Ishikawa (cell line): ENCODE measurements at regions not wholly inside any gene's neighbourhood (a gene's known extent, or its start where the extent isn't known, plus 50 kb on each side); places are given as distances from the start of the nearest gene placed in this dataset.

Experiments
- CEBPB ChIP-seq: IDR thresholded peaks from 2 replicates; pipeline ENCODE4 v1.6.1; 2012
- CREB1 ChIP-seq: IDR thresholded peaks from 2 replicates; pipeline ENCODE4 v1.6.1; 2012; ENCODE audit warnings: low read depth
- EGR1 ChIP-seq: IDR thresholded peaks from 2 replicates; pipeline ENCODE4 v1.6.1; 2012
- EP300 ChIP-seq: IDR thresholded peaks from 2 replicates; pipeline ENCODE4 v1.6.1; 2012; ENCODE audit warnings: borderline replicate concordance
- FOXM1 ChIP-seq: IDR thresholded peaks from 2 replicates; pipeline ENCODE4 v1.6.1; 2012; ENCODE audit warnings: low read depth, borderline replicate concordance
- NFIC ChIP-seq: IDR thresholded peaks from 2 replicates; pipeline ENCODE4 v1.6.1; 2012
- RAD21 ChIP-seq: IDR thresholded peaks from 2 replicates; pipeline ENCODE4 v1.6.1; 2012; ENCODE audit warnings: low read depth
- TAF1 ChIP-seq: IDR thresholded peaks from 2 replicates; pipeline ENCODE4 v1.6.1; 2012; ENCODE audit warnings: low read depth, mild to moderate bottlenecking
- TCF12 ChIP-seq: IDR thresholded peaks from 2 replicates; pipeline ENCODE4 v1.6.1; 2012; ENCODE audit warnings: low read depth
- TEAD4 ChIP-seq: IDR thresholded peaks from 2 replicates; pipeline ENCODE4 v1.6.1; 2012
- YY1 ChIP-seq: IDR thresholded peaks from 2 replicates; pipeline ENCODE4 v1.6.1; 2012; ENCODE audit warnings: low read depth
- ZBTB7A ChIP-seq: IDR thresholded peaks from 2 replicates; pipeline ENCODE4 v1.6.1; 2012; ENCODE audit warnings: low read depth
- TF ChIP-seq, protein P1 (sequence below): IDR thresholded peaks from 2 replicates; pipeline ENCODE4 v1.6.1; 2012; ENCODE audit warnings: low read depth, mild to moderate bottlenecking
- TF ChIP-seq, protein P2 (sequence below): IDR thresholded peaks from 2 replicates; pipeline ENCODE4 v1.6.1; 2012
- TF ChIP-seq, protein P3 (sequence below): IDR thresholded peaks from 2 replicates; pipeline ENCODE4 v1.6.1; 2012

DNA sequence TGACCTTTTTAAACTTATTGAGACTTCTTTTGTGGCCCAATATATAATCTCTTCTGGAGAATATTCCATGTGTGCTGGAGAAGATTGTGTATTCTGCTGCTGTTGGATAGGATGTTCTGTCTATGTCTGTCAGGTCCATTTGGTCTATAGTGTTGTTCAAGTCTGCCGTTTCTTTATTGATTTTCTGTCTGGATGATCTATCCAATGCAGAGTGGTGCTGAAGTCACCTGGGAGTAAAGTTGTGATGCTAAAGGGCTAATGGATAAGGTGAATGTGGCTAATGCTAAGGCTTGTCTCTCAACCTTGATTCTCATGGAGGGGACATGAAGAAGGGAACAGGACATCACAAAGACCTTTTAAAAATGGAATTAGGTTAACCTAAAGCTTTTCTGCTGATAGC lies 72.0 kb upstream of the AP1S2 start:
- TF ChIP-seq YY1 (no peak), TAF1 (no peak), RAD21 (no peak), EP300 (no peak)
- TF ChIP-seq, protein P1, sequence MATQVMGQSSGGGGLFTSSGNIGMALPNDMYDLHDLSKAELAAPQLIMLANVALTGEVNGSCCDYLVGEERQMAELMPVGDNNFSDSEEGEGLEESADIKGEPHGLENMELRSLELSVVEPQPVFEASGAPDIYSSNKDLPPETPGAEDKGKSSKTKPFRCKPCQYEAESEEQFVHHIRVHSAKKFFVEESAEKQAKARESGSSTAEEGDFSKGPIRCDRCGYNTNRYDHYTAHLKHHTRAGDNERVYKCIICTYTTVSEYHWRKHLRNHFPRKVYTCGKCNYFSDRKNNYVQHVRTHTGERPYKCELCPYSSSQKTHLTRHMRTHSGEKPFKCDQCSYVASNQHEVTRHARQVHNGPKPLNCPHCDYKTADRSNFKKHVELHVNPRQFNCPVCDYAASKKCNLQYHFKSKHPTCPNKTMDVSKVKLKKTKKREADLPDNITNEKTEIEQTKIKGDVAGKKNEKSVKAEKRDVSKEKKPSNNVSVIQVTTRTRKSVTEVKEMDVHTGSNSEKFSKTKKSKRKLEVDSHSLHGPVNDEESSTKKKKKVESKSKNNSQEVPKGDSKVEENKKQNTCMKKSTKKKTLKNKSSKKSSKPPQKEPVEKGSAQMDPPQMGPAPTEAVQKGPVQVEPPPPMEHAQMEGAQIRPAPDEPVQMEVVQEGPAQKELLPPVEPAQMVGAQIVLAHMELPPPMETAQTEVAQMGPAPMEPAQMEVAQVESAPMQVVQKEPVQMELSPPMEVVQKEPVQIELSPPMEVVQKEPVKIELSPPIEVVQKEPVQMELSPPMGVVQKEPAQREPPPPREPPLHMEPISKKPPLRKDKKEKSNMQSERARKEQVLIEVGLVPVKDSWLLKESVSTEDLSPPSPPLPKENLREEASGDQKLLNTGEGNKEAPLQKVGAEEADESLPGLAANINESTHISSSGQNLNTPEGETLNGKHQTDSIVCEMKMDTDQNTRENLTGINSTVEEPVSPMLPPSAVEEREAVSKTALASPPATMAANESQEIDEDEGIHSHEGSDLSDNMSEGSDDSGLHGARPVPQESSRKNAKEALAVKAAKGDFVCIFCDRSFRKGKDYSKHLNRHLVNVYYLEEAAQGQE = peak; percentile 21; the same call in 1 of the 2 replicates
- TF ChIP-seq, protein P2, sequence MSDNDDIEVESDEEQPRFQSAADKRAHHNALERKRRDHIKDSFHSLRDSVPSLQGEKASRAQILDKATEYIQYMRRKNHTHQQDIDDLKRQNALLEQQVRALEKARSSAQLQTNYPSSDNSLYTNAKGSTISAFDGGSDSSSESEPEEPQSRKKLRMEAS = no peak

DNA sequence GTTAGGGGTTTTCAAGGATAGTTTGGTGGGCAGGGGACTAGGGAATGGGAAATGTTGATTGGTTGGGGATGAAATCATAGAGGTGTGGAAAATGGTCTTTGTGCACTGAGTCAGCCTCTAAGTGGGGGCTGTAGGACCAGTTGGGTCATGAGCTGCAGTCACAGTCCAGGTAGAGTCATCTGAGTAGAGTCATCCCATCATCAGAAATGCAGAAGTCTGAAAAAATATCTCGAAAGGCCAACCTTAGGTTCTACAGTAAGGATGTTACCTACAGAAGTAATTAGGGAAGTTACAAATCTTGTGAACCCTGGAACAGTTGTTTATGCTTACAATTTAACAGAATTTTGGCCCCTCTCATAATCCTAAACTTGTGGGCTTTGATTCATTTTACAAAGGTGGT lies 63.4 kb upstream of the AP1S2 start:
- TF ChIP-seq ZBTB7A (no peak), CEBPB (no peak), EGR1 (no peak), FOXM1 (no peak), YY1 (no peak), NFIC (no peak), TCF12 (no peak)
- TF ChIP-seq, protein P3, sequence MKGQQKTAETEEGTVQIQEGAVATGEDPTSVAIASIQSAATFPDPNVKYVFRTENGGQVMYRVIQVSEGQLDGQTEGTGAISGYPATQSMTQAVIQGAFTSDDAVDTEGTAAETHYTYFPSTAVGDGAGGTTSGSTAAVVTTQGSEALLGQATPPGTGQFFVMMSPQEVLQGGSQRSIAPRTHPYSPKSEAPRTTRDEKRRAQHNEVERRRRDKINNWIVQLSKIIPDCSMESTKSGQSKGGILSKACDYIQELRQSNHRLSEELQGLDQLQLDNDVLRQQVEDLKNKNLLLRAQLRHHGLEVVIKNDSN = no peak

DNA sequence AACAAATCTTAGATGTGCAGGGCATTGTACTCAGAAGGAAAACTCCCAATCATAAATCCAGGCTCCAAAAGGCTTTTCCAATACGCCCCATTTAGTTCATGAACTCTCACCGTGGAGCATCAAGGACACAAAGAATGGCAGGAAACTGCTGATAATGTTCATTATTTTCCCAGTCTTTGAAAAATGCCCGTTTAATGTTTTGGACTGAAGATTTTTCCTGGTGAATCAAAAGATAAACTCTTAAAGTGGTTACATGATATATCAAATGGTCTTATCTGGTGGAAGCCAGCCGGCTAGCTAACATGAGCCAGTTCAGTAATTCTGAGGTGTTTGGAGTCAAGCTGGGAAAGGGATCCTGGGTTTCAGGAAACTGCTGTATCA lies 62.1 kb upstream of the AP1S2 start:
- TF ChIP-seq FOXM1 = no peak
- no peak for TF ChIP-seq CREB1
- TF ChIP-seq TCF12 = no peak
- TF ChIP-seq RAD21 = no peak
- TF ChIP-seq EP300 = no peak
- TF ChIP-seq ZBTB7A = no peak
- TF ChIP-seq, protein P1 = no peak
- TF ChIP-seq TAF1 = no peak
- no peak for TF ChIP-seq EGR1
- TF ChIP-seq, protein P2 = no peak
- TF ChIP-seq TEAD4 = no peak
- no peak for TF ChIP-seq NFIC
- TF ChIP-seq YY1 = no peak
- no peak for TF ChIP-seq CEBPB

DNA sequence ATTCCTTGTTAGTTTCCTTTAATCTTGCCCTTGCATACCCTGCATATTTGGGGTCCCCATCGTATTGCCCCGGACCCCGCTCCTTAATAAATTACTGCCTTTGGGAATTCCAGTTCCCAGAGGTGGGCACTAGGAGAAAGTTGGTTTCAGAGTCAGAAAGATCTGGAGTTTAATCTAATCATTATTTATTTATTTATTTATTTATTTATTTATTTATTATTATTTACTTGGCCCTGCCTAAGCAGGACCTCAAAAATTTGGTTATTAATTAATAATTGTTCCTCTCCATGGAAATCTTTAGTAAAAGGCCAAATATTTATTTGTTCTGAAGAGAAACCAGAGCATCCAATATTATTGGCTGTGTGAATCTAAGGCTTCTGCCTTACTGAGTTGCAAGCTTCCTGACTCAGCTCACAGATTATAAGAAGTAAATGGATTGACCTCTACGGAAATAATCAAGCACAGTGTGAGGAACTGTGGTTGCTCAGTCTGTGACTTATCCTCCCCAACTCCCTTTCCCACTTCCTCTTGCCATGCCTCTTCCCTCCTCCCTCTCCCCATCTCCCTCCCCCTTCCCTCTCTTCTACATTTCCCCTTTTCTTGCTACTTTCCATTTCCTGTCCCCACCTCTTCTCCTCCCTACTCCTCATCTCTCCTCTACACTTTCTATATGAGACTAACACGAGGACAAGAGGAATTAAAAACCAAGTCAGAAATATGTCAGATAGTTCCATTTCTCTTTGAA lies 61.5 kb upstream of the AP1S2 start:
- TF ChIP-seq YY1 (no peak), TCF12 (no peak), EGR1 (no peak), FOXM1 (no peak), EP300 (no peak), RAD21 (no peak), TAF1 (no peak), CREB1 (no peak)
- TF ChIP-seq, protein P2 = no peak
- TF ChIP-seq, protein P3 = no peak

DNA sequence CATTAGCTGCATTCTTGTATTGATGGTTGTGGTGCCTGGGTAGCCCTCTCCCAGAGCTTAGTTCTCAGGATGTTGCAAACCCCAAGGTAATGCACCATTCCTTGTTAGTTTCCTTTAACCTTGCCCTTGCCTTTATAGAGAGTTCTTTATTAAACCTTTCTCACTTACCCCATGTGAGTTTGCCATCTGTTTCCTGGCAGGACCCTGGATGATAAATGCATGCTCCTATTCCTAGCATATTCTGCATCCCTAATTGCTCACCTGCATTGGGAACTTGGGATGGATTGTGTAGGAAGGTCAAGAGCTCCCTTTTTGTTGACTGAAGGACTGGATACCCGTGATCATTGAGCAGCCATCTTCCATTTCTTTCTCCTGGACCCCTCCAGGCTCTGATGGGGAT lies 59.9 kb upstream of the AP1S2 start:
- TF ChIP-seq FOXM1 (no peak), CREB1 (no peak), ZBTB7A (no peak), TEAD4 (no peak), EGR1 (no peak), EP300 (no peak), RAD21 (no peak), TCF12 (no peak), TAF1 (no peak), NFIC (no peak), YY1 (no peak), CEBPB (no peak)
- TF ChIP-seq, protein P3 = no peak
- TF ChIP-seq, protein P2 = no peak
- TF ChIP-seq, protein P1 = no peak
